Panc1 (cell line): ENCODE measurements at regions not wholly inside any gene's neighbourhood (a gene's known extent, or its start where the extent isn't known, plus 50 kb on each side); places are given as distances from the start of the nearest gene placed in this dataset.

ENCODE experiments used
- POLR2AphosphoS5 ChIP-seq: IDR thresholded peaks from 2 replicates; pipeline ENCODE4 v1.6.1; 2012; ENCODE audit warnings: mild to moderate bottlenecking, low read depth, low read length, moderate library complexity
- SIN3A ChIP-seq: IDR thresholded peaks from 2 replicates; pipeline ENCODE4 v1.6.1; 2012; ENCODE audit warnings: low read depth, mild to moderate bottlenecking, low read length, moderate library complexity, borderline replicate concordance; ENCODE audit not compliant: insufficient read depth
- TCF7L2 ChIP-seq: IDR thresholded peaks from 2 replicates; pipeline ENCODE4 v1.6.1; 2011; ENCODE audit warnings: mild to moderate bottlenecking, low read depth, low read length, inconsistent platforms
- TF ChIP-seq, protein P1 (sequence below): fragments of 450-650 bp; IDR thresholded peaks from 2 replicates; pipeline ENCODE4 v1.5.1; 2017; ENCODE audit warnings: mild to moderate bottlenecking

DNA sequence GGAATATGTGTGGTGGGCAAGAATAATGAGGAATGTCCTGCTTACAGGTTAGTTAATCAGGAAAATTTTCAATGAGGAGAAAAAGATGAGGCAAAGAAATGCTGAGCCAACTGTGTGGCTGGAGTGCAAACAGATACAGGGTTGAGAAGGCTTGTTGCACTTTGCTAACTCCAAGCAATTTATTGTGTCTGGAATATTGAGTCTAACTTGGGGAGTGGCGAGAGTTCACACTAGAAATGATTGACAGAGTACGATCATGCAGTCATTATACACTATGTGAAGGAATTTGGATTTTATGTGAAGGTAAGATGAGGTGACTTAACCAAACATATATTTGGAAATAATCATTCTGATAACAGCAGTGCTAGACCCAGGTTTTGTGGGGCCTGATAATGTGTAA, 185.0 kb upstream of the ELAC2 start:
- TF ChIP-seq, protein P1, sequence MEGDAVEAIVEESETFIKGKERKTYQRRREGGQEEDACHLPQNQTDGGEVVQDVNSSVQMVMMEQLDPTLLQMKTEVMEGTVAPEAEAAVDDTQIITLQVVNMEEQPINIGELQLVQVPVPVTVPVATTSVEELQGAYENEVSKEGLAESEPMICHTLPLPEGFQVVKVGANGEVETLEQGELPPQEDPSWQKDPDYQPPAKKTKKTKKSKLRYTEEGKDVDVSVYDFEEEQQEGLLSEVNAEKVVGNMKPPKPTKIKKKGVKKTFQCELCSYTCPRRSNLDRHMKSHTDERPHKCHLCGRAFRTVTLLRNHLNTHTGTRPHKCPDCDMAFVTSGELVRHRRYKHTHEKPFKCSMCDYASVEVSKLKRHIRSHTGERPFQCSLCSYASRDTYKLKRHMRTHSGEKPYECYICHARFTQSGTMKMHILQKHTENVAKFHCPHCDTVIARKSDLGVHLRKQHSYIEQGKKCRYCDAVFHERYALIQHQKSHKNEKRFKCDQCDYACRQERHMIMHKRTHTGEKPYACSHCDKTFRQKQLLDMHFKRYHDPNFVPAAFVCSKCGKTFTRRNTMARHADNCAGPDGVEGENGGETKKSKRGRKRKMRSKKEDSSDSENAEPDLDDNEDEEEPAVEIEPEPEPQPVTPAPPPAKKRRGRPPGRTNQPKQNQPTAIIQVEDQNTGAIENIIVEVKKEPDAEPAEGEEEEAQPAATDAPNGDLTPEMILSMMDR: no peak
- TF ChIP-seq POLR2AphosphoS5: no peak
- no peak for TF ChIP-seq SIN3A
- no peak for TF ChIP-seq TCF7L2
